Esophagus squamous epithelium (tissue), 5 donors: ENCODE measurements at regions not wholly inside any gene's neighbourhood (a gene's known extent, or its start where the extent isn't known, plus 50 kb on each side); places are given as distances from the start of the nearest gene placed in this dataset.

Experiments
- DNase-seq: peaks from one replicate; lab custom pipeline; 2025; lab: John Stamatoyannopoulos, UW
- H3K27ac ChIP-seq, 4 donors: fragments of 200-600 bp; sonication (generic); one replicate each; pipeline ENCODE4 v1.5.1; 2016 to 2019; ENCODE audit warnings: mild to moderate bottlenecking in 1 of 4
- H3K27me3 ChIP-seq, 4 donors: fragments of 200-600 bp; sonication (generic); 1 replicate in 3 of 4; 2 replicates in 1 of 4; pipeline versions ENCODE4 v1.5.1 to v1.6.0; 2017 to 2021; ENCODE audit warnings: antibody characterized with exemption in 1 of 4
- H3K36me3 ChIP-seq, 3 donors: fragments of 200-600 bp; sonication (generic); one replicate each; pipeline ENCODE4 v1.5.1; 2016 to 2019
- H3K4me1 ChIP-seq, 3 donors: fragments of 200-600 bp; sonication (generic); one replicate each; pipeline ENCODE4 v1.5.1; 2017 to 2019
- H3K4me3 ChIP-seq, 4 donors: fragments of 200-600 bp; sonication (generic); 1 replicate in 3 of 4; 2 replicates in 1 of 4; pipeline ENCODE4 v1.5.1; 2016 to 2019; ENCODE audit warnings: mild to moderate bottlenecking in 2 of 4, moderate library complexity in 1 of 4
- H3K9me3 ChIP-seq, 3 donors: fragments of 200-600 bp; sonication (generic); one replicate each; pipeline ENCODE4 v1.5.1; 2016 to 2019
- POLR2A ChIP-seq, 4 donors: fragments of 450-650 bp; IDR thresholded peaks; one replicate each; pipeline ENCODE4 v1.6.1; 2017; ENCODE audit warnings: antibody characterized with exemption in 4 of 4, mild to moderate bottlenecking in 4 of 4, moderate library complexity in 3 of 4
- whole genome bisulfite sequencing, 2 donors: methylation state at CpG; one replicate each; pipeline ENCODE4 v1.1.5; 2018; 5-methylcytosine and 5-hydroxymethylcytosine counted together
- intact Hi-C: fragments of 100-400 bp; cut with DNase I; formaldehyde crosslinking; loops from one replicate; pipeline ENCODE4 v1.15.0; 2022
- TF ChIP-seq, protein P1 (sequence below), 6 experiments: fragments of 450-650 bp in 4 of 6; fragments of 200-600 bp in 2 of 6; sonication (generic) in 2 of 6; IDR thresholded peaks; one replicate each; pipeline ENCODE4 v1.5.1; 2016 to 2019; ENCODE audit warnings: antibody characterized with exemption in 6 of 6, mild to moderate bottlenecking in 4 of 6, moderate library complexity in 4 of 6
- donor health status: DM: yes; HTN: yes; CAD: no.

DNA sequence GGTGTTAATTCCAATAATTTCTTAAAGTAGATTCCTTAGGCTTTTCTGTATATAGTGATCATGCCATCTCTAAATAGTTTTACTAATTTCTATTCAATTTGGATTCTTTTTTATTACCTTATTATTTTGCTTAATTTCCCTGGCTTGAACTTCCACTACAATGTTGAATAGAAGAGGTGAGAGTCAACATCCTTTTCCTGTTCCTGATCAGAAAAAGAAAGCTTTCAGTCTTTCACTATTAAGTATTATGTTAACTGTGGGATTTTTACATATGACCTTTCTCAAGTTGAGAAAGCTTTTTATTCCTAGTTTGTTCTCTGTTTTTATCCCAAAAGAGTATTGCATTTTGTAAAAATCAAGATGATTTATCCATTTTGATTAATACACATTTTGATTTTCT is 574.5 kb upstream of the TLE4 start:
- H3K27me3 ChIP-seq = no peaks in the 10 kb centered on the region
- H3K4me3 ChIP-seq = no peak overlapping the region
- no peaks in the 10 kb centered on the region for H3K9me3 ChIP-seq
- no peaks in the 10 kb centered on the region for H3K4me1 ChIP-seq
- no peak overlapping the region for H3K27ac ChIP-seq
- no peak for DNase-seq
- TF ChIP-seq, protein P1, sequence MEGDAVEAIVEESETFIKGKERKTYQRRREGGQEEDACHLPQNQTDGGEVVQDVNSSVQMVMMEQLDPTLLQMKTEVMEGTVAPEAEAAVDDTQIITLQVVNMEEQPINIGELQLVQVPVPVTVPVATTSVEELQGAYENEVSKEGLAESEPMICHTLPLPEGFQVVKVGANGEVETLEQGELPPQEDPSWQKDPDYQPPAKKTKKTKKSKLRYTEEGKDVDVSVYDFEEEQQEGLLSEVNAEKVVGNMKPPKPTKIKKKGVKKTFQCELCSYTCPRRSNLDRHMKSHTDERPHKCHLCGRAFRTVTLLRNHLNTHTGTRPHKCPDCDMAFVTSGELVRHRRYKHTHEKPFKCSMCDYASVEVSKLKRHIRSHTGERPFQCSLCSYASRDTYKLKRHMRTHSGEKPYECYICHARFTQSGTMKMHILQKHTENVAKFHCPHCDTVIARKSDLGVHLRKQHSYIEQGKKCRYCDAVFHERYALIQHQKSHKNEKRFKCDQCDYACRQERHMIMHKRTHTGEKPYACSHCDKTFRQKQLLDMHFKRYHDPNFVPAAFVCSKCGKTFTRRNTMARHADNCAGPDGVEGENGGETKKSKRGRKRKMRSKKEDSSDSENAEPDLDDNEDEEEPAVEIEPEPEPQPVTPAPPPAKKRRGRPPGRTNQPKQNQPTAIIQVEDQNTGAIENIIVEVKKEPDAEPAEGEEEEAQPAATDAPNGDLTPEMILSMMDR (IDR thresholded peaks at IDR 0.05) = no peak
- no peak for TF ChIP-seq POLR2A (IDR thresholded peaks at IDR 0.05)
- H3K36me3 ChIP-seq = no peaks in the 10 kb centered on the region
- intact Hi-C loops = no loop called here

DNA sequence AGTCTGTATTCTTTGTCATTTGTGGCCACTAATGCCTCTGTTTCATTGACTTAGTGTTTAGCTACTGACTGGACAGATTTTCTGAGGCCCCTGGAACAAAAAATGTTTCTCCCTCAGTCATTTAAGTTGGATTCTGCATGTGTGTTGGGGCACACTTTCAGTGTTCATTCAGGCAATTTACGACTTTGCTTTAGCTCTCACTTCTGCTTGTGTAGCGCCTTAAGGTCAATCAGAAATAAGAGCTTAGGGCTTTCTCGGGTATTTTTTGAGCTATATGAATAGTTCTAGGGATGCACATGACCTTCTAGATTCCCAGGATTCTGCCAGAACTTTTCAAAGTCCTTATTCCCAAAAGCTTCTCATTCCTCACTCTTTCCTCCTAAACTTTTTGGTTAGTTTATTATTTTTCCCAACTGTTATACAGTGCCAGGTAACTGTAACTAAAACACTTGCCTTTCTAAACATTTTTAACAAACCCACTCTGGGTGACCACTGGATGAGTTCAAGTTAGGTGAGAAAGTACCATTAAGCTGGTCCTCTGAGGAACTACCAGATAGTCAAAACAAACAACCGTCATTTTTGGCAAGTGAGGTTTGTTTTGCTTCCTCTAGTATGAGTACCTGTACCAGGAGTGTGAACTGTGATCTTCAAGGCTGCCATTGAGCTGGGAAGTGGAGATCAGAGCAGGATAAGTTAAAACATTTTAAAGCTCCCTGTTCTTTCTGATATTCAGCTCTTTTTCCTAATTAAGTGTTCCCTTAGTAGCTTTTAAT is 571.3 kb upstream of the TLE4 start:
- no peaks in the 10 kb centered on the region for H3K36me3 ChIP-seq
- WGBS, 2 donors = 56 to 76% methylated on average over 4 of the region's 4 CpGs
- no peak overlapping the region for H3K4me3 ChIP-seq
- H3K4me1 ChIP-seq = no peaks in the 10 kb centered on the region
- no peaks in the 10 kb centered on the region for H3K9me3 ChIP-seq
- H3K27ac ChIP-seq = no peak overlapping the region
- no peak for TF ChIP-seq POLR2A (IDR thresholded peaks at IDR 0.05)
- TF ChIP-seq, protein P1 (IDR thresholded peaks at IDR 0.05) = no peak
- intact Hi-C loops = no loop called here
- no peaks in the 10 kb centered on the region for H3K27me3 ChIP-seq
- no peak for DNase-seq

DNA sequence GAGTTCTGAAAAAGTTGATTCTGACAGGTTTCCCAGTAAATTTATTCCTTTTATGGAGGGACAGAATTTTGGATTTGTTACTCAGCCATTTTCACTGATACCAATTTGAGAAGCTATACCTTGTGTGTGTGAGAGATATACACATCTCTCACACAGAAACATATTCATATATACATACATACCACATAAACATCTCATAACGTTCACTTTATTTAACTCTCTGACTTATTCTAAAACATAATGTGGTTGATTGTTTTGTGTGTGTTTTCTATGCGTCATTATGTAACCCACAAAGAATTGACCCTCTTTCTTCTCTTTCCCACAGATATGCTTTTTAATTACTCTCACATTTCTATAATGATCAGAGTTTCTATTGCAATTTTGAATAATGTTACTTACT is 570.8 kb upstream of the TLE4 start:
- no peak for DNase-seq
- no peaks in the 10 kb centered on the region for H3K4me1 ChIP-seq
- no peaks in the 10 kb centered on the region for H3K36me3 ChIP-seq
- 67 to 80% methylated on average over 2 of the region's 2 CpGs for WGBS, 2 donors
- H3K4me3 ChIP-seq = no peak overlapping the region
- H3K27me3 ChIP-seq = no peaks in the 10 kb centered on the region
- no peak overlapping the region for H3K27ac ChIP-seq
- intact Hi-C loops = no loop called here
- TF ChIP-seq POLR2A (IDR thresholded peaks at IDR 0.05) = no peak
- TF ChIP-seq, protein P1 (IDR thresholded peaks at IDR 0.05) = no peak
- no peaks in the 10 kb centered on the region for H3K9me3 ChIP-seq

DNA sequence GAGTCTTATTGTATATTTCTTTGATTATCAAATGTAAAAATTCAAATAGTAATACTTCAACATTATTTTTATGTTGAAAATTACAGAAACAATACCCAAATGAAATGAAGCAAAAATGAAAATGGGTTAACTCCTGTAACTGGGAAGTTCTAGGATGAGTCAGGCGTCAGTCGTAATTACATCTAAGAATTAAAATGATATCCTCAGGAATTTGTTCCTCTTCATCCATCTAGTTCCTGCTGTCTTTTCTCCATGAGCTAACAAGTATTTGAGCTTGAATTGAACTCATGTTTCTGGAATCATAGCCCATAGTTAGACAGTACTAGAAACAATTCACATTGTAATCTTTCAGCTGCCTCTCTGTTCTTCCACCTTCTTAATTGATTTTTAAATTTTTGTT is 568.3 kb upstream of the TLE4 start:
- no peak for TF ChIP-seq POLR2A (IDR thresholded peaks at IDR 0.05)
- TF ChIP-seq, protein P1 (IDR thresholded peaks at IDR 0.05) = no peak
- no peaks in the 10 kb centered on the region for H3K9me3 ChIP-seq
- H3K4me1 ChIP-seq = no peaks in the 10 kb centered on the region
- no peaks in the 10 kb centered on the region for H3K27me3 ChIP-seq
- 72 to 94% methylated on average over 2 of the region's 2 CpGs for WGBS, 2 donors
- intact Hi-C loops = no loop called here
- no peaks in the 10 kb centered on the region for H3K36me3 ChIP-seq
- no peak for DNase-seq
- H3K4me3 ChIP-seq = no peak overlapping the region
- H3K27ac ChIP-seq = no peak overlapping the region

DNA sequence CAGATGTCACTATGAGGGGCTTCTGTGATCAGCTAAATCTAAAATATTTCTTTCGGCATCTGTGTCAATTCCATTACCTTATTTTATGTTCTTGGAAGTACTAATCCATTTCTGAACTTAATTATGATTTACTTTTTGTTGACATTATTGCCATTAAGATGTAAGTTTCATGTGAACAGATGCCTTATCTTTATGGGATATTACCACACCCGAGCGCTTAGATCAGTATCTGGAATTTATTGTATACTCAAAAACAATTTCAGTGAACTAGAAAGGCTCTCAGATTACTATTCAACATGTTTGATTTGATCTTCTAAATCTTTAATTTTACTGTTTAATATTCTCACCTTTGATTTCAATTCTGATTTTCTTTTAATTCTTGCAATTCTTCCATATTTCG is 567.7 kb upstream of the TLE4 start:
- no peak for DNase-seq
- TF ChIP-seq, protein P1 (IDR thresholded peaks at IDR 0.05) = no peak
- TF ChIP-seq POLR2A (IDR thresholded peaks at IDR 0.05) = no peak
- intact Hi-C loops = no loop called here
- H3K9me3 ChIP-seq = no peaks in the 10 kb centered on the region
- WGBS, 2 donors = 87 to 91% methylated on average over 4 of the region's 4 CpGs
- H3K4me3 ChIP-seq = no peak overlapping the region
- no peaks in the 10 kb centered on the region for H3K36me3 ChIP-seq
- no peak overlapping the region for H3K27ac ChIP-seq
- no peaks in the 10 kb centered on the region for H3K27me3 ChIP-seq
- H3K4me1 ChIP-seq = no peaks in the 10 kb centered on the region
